IPS-NIHi11 (cell line): ENCODE measurements at regions not wholly inside any gene's neighbourhood (a gene's known extent, or its start where the extent isn't known, plus 50 kb on each side); places are given as distances from the start of the nearest gene placed in this dataset.
"Not testable (repeated sequence)": the region's sequence is repeated elsewhere in the genome, so short reads cannot be mapped to it uniquely, and the experiment has no call there.

ENCODE experiments used
- DNase-seq: peaks from one replicate; pipeline ENCODE4 v3.0.0; 2012; ENCODE audit warnings: mixed read lengths, low spot score

- DNase-seq: no peak
Measured at GRCh38 chr12:107373238-107373809, 280.0 kb upstream of the CRY1 start.

DNA sequence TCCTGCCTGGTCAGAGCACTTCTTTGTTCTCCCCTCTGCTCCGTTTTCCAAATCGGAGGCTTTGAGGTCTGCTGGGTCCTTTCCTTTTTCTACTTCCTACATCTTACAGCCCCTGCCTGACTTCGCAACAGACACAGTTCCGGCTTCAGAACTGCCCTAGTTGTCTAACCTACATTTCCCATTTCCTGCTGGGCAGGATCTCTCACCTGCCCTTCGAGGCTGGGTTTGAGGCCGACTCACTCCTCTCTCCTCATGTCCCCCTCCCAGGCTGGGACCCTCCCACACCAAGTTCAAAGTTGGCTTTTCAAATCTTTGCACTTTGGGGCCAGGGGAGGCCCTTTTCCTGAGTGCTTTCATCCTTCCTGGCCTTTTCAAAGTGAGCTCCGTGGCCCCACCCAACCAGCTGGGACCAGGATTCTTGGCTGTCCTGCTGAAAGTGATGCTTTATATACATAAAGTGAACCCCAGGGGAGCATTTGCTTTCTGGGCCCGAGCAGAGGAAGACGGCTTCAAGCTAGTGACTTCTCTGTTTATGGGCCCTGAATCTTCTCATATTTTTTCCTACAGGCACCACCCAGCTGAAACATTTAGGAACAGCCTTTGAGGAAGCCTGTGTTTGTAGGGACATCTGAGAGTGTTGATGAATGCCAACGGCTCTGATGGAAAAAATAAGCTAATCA lies 281.0 kb upstream of the CRY1 start:
- no peak for DNase-seq

GRCh38 chr12:107375231-107375630 lies 281.9 kb upstream of the CRY1 start:
- no peak for DNase-seq

DNA sequence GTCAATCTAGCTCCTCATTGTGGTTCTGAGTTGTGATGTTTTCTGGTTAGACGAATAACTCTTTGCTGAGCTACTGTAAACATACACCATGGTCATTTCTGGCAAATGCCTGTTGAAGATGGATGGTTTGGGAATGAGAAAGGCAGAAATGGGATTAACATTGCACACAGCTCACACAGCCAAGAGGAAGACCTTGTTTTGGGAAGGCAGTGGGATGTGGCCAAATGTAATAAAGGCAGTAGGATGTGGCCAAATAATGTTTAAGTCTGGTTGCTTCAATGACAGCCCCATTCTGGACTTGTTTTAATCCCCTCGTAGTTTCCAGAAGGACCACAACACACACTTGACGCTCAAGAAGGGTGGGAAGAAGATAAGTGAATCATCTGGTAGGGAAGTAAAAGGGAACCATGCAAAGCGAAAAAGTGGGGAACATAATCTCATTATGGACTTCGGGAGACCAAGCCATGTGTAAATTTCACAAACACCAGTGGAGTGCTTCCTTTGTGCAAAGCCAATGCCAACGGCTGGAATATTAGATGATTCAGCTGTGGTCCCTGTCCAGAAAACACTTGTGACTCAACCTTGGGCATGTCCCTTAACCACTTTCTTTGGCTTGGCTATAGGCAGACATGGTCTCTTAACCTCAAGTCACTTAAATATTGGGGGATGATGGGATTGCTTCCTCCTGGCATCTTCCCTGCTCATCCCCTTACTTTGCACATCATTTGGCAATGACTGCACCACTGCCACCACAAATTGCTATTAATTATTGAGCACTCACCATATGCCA lies 284.4 kb upstream of the CRY1 start:
- no peak for DNase-seq

GRCh38 chr12:107378609-107379008 lies 285.3 kb upstream of the CRY1 start:
- DNase-seq: no peak

- not testable (repeated sequence) for DNase-seq
Measured at GRCh38 chr12:107379142-107379851, 285.9 kb upstream of the CRY1 start.

- no peak for DNase-seq
Measured at GRCh38 chr12:107379852-107380567, 286.7 kb upstream of the CRY1 start.

DNA sequence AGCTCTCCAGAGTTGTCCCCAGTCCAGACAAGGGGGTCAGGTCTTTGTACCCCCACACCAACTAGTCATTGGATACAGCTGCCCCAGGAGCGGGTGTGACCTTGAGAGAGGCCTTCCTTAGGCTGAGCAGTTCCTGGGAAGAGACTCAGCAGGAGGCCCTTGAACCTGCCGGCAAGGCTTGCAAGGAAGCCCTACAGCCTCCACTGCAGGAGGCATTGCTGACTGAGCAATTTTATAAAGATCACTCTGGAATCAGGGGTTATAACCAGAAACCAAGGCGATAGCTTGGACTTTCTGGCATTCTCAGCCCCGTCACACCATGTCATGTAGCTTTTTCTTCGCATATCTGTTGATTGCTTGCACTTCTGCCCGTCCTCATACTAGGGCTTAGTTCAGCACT lies 291.3 kb upstream of the CRY1 start:
- no peak for DNase-seq

- DNase-seq: no peak
Measured at GRCh38 chr12:107385509-107385908, 292.2 kb upstream of the CRY1 start.

DNA sequence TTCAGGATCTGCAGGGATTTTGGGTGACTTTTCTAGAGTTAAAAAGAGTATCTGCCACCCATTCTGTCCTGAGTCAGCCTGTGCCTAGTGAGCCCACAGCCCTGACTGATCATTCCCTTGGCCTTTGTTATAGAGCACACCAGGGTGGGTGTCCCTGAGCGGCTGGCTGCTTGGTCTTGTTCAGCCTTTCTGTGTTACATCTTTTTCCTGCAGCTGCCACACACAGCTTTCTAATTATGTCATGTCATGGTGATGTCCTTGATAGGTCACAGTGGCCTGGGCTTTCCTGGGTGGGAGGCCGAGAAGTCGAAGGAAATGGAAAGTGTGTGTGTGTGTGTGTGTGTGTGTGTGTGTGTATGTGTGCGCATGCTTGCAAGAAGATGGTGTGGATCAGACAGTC lies 293.2 kb upstream of the CRY1 start:
- no peak for DNase-seq

GRCh38 chr12:107388263-107388662 lies 294.9 kb upstream of the CRY1 start:
- no peak for DNase-seq

GRCh38 chr12:107390414-107390813 lies 295.2 kb upstream of the PWP1 start:
- DNase-seq: no peak

DNA sequence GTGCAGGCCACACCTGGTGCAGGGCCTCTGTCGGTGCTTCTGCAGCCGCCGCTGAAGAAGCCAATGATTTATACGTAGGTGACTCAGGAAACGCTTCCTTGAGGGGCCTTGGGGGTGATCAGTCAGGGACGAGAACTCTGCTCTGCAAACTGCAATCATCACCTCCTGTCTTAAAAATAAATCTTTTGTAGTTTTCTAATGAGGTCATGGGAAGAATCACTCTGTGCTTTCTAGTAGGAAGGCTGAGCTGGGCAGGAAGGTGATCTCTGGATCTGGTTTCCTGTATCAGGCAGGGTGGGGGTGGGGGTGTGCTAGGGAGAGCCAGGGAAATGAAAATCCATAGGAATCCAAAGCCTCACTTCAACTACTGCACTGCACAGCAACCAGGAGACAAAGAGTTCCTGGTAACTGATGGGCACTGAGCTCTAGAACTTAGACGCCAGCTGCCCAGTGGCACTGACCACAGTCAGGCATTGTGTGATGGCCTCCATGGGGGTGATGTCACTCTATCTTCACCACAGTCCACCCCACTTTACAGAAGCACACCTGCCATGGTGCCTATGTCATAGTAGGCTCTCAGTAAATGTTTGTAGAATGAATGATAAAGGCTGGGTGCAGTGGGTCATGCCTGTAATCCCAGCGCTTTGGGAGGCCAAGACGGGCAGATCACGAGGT lies 292.4 kb upstream of the PWP1 start:
- DNase-seq: no peak

DNA sequence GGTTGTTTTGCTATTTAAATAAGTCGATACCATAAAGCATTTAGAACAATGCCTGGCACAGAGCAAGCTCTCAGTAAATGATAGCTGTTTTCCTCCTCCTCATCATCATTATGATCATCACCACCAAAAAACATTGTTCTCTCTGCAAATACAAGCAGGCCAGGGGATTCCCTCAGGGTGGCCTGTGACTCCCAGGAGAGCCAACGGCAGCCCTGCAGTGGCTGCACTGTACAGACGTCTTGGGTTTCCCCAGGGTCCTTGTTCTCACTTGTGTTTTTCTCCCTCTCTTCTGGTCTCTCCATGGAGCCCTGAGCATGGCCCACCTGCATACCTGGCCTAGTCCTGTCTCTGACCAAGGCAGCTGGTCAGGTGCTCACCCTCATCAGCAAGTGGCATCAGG lies 290.9 kb upstream of the PWP1 start:
- DNase-seq: no peak

DNA sequence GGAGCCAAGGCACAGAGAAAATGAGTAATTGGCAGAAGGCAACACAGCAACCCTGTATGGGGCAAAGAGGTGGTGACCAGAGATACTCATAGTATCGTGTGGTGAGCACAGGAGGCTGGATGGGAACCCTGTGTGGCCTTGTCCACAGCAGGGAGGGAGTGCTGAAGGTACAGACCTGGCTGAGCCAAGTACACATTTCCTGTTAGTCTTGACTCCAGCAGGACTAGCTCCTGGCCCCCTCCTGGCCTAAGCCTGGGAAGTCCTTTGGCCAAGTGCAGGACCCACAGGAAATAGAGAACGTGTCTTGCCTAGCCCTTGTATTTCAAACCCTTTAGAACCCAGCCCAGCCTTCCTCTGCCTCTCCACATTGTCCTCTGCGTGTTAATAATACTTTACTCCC lies 289.8 kb upstream of the PWP1 start:
- DNase-seq: no peak

- DNase-seq: no peak
Measured at GRCh38 chr12:107396991-107397390, 288.6 kb upstream of the PWP1 start.

DNA sequence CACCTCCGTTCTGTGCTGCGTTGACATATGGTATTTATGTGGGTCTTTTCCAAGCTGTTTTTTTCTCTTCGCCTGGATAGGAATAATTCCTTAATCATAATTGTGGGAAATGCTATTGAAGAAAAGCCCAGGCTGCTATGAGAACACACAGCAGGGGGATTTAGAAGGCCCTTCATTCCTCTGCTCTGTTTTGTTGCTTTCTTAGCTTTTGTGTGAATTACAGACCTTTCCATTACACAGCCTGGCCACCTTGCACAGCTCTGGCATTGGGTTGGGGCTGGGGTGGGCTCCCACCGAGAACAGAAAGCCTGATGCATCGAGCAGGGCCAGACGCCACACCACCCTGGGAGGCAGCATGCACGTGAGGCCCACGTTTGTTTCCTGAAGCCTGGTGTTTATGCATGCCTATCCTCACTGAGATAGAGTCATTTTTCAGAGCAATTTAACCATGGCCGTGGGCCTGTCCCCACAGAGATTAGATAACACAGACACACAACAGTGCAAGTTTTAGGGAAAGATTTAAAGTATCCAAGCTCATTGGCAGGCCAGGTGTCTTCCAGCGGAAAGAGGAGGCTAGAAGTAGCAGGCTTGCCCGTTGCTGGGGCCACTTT lies 287.6 kb upstream of the PWP1 start:
- no peak for DNase-seq

GRCh38 chr12:107399046-107399445 lies 286.6 kb upstream of the PWP1 start:
- no peak for DNase-seq

DNA sequence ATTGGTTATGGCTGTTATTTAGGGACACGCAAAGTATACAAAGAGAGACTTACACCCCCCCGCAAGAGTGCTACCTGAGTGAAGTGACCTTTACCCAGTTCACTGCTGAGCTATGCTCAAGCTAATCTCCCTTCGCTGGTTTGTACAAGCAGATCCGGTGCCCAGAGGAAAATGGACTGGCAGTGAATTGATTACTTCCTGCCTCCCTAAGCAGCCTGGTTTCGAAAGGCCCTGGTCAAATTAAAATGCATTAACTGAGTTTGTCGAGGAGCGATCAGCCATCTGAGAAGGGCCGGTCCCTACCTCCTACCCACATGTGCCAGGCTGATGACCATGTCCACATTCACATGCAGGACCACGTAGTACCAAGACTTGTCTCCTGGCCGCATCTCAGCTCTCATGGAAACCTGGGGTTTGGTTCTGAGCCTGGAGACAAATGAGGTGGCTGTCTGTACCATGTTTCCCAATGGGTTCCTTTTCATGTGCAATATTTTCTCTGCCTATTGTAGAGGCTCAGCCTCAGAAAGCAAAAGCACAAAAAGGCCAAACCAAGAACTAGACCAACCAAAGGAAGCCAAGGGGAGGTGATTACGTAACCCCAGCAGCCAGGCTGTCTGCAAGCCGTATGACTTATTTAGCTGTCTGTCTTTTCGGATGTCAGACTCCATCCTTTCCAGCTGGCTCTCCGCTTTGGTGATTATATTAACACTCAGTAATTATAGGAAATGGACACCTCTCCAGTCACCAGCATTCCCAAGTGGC lies 284.7 kb upstream of the PWP1 start:
- DNase-seq: no peak
